Mesenchymal stem cell (in vitro differentiated cells and primary cell): ENCODE measurements at regions not wholly inside any gene's neighbourhood (a gene's known extent, or its start where the extent isn't known, plus 50 kb on each side); places are given as distances from the start of the nearest gene placed in this dataset.

Experiments used
- DNase-seq: peaks from one replicate; pipeline ENCODE4 v3.0.0-alpha.2; 2013
- H2AFZ ChIP-seq: one replicate; pipeline ENCODE4 v1.6.1; 2013; ENCODE audit warnings: low read depth, mild to moderate bottlenecking, control low read depth, inconsistent platforms, low read length, moderate library complexity
- H2AK5ac ChIP-seq: 2 replicates; pipeline ENCODE4 v1.6.1; 2013; ENCODE audit warnings: low read length, moderate library complexity, mild to moderate bottlenecking, inconsistent platforms; ENCODE audit not compliant: severe bottlenecking
- H2BK120ac ChIP-seq: one replicate; pipeline ENCODE4 v1.6.1; 2013; ENCODE audit warnings: low read depth, mild to moderate bottlenecking, inconsistent platforms, low read length, moderate library complexity
- H2BK12ac ChIP-seq, 2 experiments: one replicate each; pipeline ENCODE4 v1.6.1; 2013; ENCODE audit warnings: inconsistent platforms in 2 of 2, low read length in 2 of 2, mild to moderate bottlenecking in 2 of 2, moderate library complexity in 2 of 2, control low read depth in 1 of 2
- H2BK15ac ChIP-seq: one replicate; pipeline ENCODE4 v1.6.1; 2013; ENCODE audit warnings: mild to moderate bottlenecking, low read depth, inconsistent platforms; ENCODE audit not compliant: poor library complexity, severe bottlenecking
- H2BK5ac ChIP-seq: 2 replicates; pipeline ENCODE4 v1.6.1; 2013; ENCODE audit warnings: low read depth, mild to moderate bottlenecking, low read length, control low read depth, inconsistent platforms; ENCODE audit not compliant: poor library complexity, severe bottlenecking
- H3K14ac ChIP-seq, 2 experiments: one replicate each; pipeline ENCODE4 v1.6.1; 2013; ENCODE audit warnings: inconsistent platforms in 2 of 2, low read length in 2 of 2, control low read depth in 1 of 2, mild to moderate bottlenecking in 1 of 2, moderate library complexity in 1 of 2
- H3K18ac ChIP-seq, 2 experiments: one replicate each; pipeline ENCODE4 v1.6.1; 2013; ENCODE audit warnings: inconsistent platforms in 2 of 2, low read length in 2 of 2, control low read depth in 1 of 2, low read depth in 1 of 2, mild to moderate bottlenecking in 1 of 2
- H3K23ac ChIP-seq, 2 experiments: one replicate each; pipeline ENCODE4 v1.6.1; 2013; ENCODE audit warnings: inconsistent platforms in 2 of 2, low read length in 2 of 2, mild to moderate bottlenecking in 2 of 2, moderate library complexity in 2 of 2, control low read depth in 1 of 2
- H3K27ac ChIP-seq: 2 replicates; pipeline ENCODE4 v1.5.1; 2013; ENCODE audit warnings: mild to moderate bottlenecking, moderate library complexity, low read length, control low read depth, inconsistent platforms; ENCODE audit not compliant: poor library complexity, severe bottlenecking
- H3K27me3 ChIP-seq, 2 experiments: 2 replicates each; pipeline versions ENCODE4 v1.6.1 to v1.7.0; 2013; ENCODE audit warnings: low read length in 2 of 2, mild to moderate bottlenecking in 2 of 2, moderate library complexity in 2 of 2, control low read depth in 1 of 2, inconsistent platforms in 1 of 2; ENCODE audit not compliant: control insufficient read depth in 1 of 2, insufficient read depth in 1 of 2
- H3K36me3 ChIP-seq, 2 experiments: 2 replicates each; pipeline versions ENCODE4 v1.6.1 to v1.7.0; 2013; ENCODE audit warnings: low read length in 2 of 2, control low read depth in 1 of 2, inconsistent platforms in 1 of 2, low read depth in 1 of 2, mild to moderate bottlenecking in 1 of 2; ENCODE audit not compliant: insufficient read depth in 2 of 2, control insufficient read depth in 1 of 2
- H3K4ac ChIP-seq, 2 experiments: one replicate each; pipeline ENCODE4 v1.6.1; 2013; ENCODE audit warnings: inconsistent platforms in 2 of 2, low read length in 2 of 2, mild to moderate bottlenecking in 2 of 2, moderate library complexity in 2 of 2, control low read depth in 1 of 2, low read depth in 1 of 2
- H3K4me1 ChIP-seq: 2 replicates; pipeline ENCODE4 v1.6.1; 2013; ENCODE audit warnings: low read depth, low read length, control low read depth; ENCODE audit not compliant: control insufficient read depth, insufficient read depth
- H3K4me2 ChIP-seq: 2 replicates; pipeline ENCODE4 v1.6.1; 2013; ENCODE audit warnings: low read length, mild to moderate bottlenecking, inconsistent platforms; ENCODE audit not compliant: poor library complexity, severe bottlenecking
- H3K4me3 ChIP-seq, 2 experiments: 2 replicates each; pipeline versions ENCODE4 v1.5.1 to v1.7.0; 2013; ENCODE audit warnings: low read length in 2 of 2, mild to moderate bottlenecking in 2 of 2, control low read depth in 1 of 2, low read depth in 1 of 2; ENCODE audit not compliant: insufficient read depth in 1 of 2
- H3K79me1 ChIP-seq: replicated peaks from 2 replicates; pipeline ENCODE4 v1.6.1; 2013; ENCODE audit warnings: mild to moderate bottlenecking, control low read depth, low read length, inconsistent platforms; ENCODE audit not compliant: poor library complexity, severe bottlenecking
- H3K9ac ChIP-seq: 2 replicates; pipeline ENCODE4 v1.7.0; 2013; ENCODE audit warnings: mild to moderate bottlenecking, low read length, moderate library complexity
- H3K9me3 ChIP-seq: 2 replicates; pipeline ENCODE4 v1.7.0; 2013; ENCODE audit warnings: mild to moderate bottlenecking, low read length; ENCODE audit not compliant: control insufficient read depth
- H4K8ac ChIP-seq: one replicate; pipeline ENCODE4 v1.6.1; 2013; ENCODE audit warnings: inconsistent platforms, mild to moderate bottlenecking, low read length, moderate library complexity
- H4K91ac ChIP-seq: one replicate; pipeline ENCODE4 v1.6.1; 2013; ENCODE audit warnings: mild to moderate bottlenecking, low read length, inconsistent platforms
- WGBS: methylation state at CpG from one replicate; pipeline ENCODE4 v1.1.7; 2013; ENCODE audit warnings: mixed read lengths; 5-methylcytosine and 5-hydroxymethylcytosine counted together

DNA sequence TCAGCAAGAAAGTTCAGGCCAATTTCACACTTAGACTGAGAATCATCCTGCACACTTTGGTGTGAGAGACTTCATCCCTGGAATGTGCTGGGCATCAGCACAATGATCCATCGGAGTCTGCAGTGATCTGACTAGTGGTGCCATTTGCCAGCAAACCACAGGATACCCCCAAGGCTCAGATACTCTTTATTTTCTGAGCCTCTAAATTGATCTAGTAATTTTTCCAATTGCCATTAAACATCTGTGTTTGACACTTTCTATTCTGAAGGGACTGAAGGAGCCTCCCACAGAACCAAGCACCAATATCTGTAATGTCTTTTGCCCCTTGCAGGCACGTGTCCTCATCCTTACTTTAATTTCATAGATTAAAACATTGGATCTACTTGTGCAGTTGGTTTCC is 485.3 kb upstream of the SMIM21 start:
- Histone ChIP-seq H4K91ac (no peak overlapping the region), H2AFZ (no peak overlapping the region), H3K9me3 (no peaks in the 10 kb centered on the region), H3K18ac (no peak overlapping the region), H3K14ac (no peak overlapping the region), H2BK5ac (no peak overlapping the region), H2BK12ac (no peak overlapping the region), H2BK120ac (no peak overlapping the region), H4K8ac (no peak overlapping the region), H2AK5ac (no peak overlapping the region), H3K27me3 (peaks cover 7 to 26% of the 10 kb centered on the region in 2 experiments), H3K79me1 (no peaks in the 10 kb centered on the region), H3K27ac (no peak overlapping the region), H3K4me2 (no peak overlapping the region), H3K9ac (no peak overlapping the region), H3K4me3 (no peak overlapping the region), H3K4me1 (peaks cover 7% of the 10 kb centered on the region), H2BK15ac (no peak overlapping the region), H3K36me3 (no peaks in the 10 kb centered on the region), H3K4ac (no peak overlapping the region), H3K23ac (no peak overlapping the region)
- no peak for DNase-seq
- no CpG with 5 or more reads among the region's 2 CpGs for WGBS

- Histone ChIP-seq H2BK5ac (no peak overlapping the region), H3K9ac (no peak overlapping the region), H3K23ac (no peak overlapping the region), H2BK120ac (no peak overlapping the region), H3K36me3 (no peaks in the 10 kb centered on the region), H3K79me1 (no peaks in the 10 kb centered on the region), H4K8ac (no peak overlapping the region), H2BK12ac (no peak overlapping the region), H3K27ac (no peak overlapping the region), H3K14ac (no peak overlapping the region), H2AFZ (no peak overlapping the region), H3K27me3 (no peaks in the 10 kb centered on the region), H3K4me2 (no peak overlapping the region), H3K4ac (no peak overlapping the region), H2AK5ac (no peak overlapping the region), H2BK15ac (no peak overlapping the region), H3K4me3 (peak overlapping the region in 1 of 2 experiments; percentile 7), H3K18ac (no peak overlapping the region), H3K4me1 (no peaks in the 10 kb centered on the region), H3K9me3 (no peaks in the 10 kb centered on the region), H4K91ac (no peak overlapping the region)
- 95% methylated on average over 15 of the region's 15 CpGs for WGBS
- DNase-seq: no peak
Observed at GRCh38 chr18:75904416-75904815, 476.9 kb upstream of the SMIM21 start.

DNA sequence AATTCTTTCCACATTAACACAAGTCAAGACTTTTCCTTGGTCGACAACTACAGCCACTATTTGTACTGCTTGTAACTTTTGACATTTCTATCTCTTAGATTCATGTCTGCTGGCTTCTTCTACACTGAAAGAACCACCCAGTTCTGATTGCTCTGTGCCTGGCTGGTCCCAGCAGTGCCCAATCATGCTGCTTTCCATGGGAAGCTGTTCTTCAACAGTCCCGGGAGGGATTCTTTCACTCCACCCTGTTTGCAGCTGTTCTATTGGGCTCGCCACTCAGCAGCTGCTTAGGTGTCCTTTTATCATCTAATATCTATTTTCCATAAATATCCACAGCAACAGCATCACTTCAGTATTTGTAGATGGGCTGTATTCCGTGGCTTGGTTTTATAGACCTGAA is 471.1 kb upstream of the SMIM21 start:
- Histone ChIP-seq H3K4ac (no peak overlapping the region), H2BK12ac (no peak overlapping the region), H2BK120ac (no peak overlapping the region), H3K79me1 (no peaks in the 10 kb centered on the region), H3K9me3 (no peaks in the 10 kb centered on the region), H2BK5ac (no peak overlapping the region), H3K4me2 (no peak overlapping the region), H3K4me1 (no peaks in the 10 kb centered on the region), H2AK5ac (no peak overlapping the region), H3K23ac (no peak overlapping the region), H2BK15ac (no peak overlapping the region), H4K91ac (no peak overlapping the region), H3K18ac (no peak overlapping the region), H2AFZ (no peak overlapping the region), H4K8ac (no peak overlapping the region), H3K27ac (no peak overlapping the region), H3K36me3 (no peaks in the 10 kb centered on the region), H3K14ac (no peak overlapping the region), H3K27me3 (no peaks in the 10 kb centered on the region), H3K4me3 (no peak overlapping the region), H3K9ac (no peak overlapping the region)
- WGBS: 74% methylated on average over 3 of the region's 4 CpGs
- no peak for DNase-seq

DNA sequence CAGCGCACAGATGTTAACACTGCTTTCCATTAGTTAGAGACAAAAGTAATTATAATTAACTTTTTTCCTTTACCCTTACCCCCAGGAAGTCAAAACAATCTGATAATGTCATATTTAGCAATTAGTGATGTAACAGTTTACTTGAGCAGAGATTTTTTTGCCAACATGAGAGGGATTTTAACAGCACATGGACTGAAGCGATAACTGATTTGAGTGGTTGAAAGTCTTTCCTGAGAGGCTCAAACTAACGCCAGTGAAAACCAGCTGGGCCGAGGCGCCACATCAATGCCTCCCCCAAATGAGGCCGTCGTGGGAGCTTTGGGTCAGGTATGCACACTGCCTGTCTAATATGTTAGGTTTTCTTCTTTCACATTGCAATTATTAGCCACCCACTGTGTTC is 469.9 kb upstream of the SMIM21 start:
- 79% methylated on average over 5 of the region's 7 CpGs for WGBS

More for the DNA sequence above, 469.9 kb upstream of the SMIM21 start:
- Histone ChIP-seq H2BK15ac (no peak overlapping the region), H3K9me3 (no peaks in the 10 kb centered on the region), H4K91ac (no peak overlapping the region), H2BK12ac (no peak overlapping the region), H2BK120ac (no peak overlapping the region), H2AK5ac (no peak overlapping the region), H3K4ac (no peak overlapping the region), H3K36me3 (no peaks in the 10 kb centered on the region), H3K27ac (no peak overlapping the region), H4K8ac (no peak overlapping the region), H3K79me1 (no peaks in the 10 kb centered on the region), H3K4me1 (no peaks in the 10 kb centered on the region), H3K27me3 (no peaks in the 10 kb centered on the region), H3K14ac (no peak overlapping the region), H3K18ac (no peak overlapping the region), H3K9ac (no peak overlapping the region), H3K23ac (no peak overlapping the region), H2BK5ac (no peak overlapping the region), H3K4me2 (no peak overlapping the region), H2AFZ (no peak overlapping the region), H3K4me3 (no peak overlapping the region)
- DNase-seq: no peak
